ENCODE measurements at regions not wholly inside any gene's neighbourhood (a gene's known extent, or its start where the extent isn't known, plus 50 kb on each side); places are given as distances from the start of the nearest gene placed in this dataset.

GRCh38 chr1:11373029-11373894, 100.3 kb downstream of the UBIAD1 start:
- Histone ChIP-seq H3K36me3 (ENCODE audit: control insufficient read depth in 2 of 2, insufficient read depth in 2 of 2, low read length in 1 of 2) (no peaks in the 10 kb centered on the region), H3K9me3 (ENCODE audit: control insufficient read depth in 2 of 2, insufficient read depth in 1 of 2, low read depth in 1 of 2, low read length in 1 of 2) (no peaks in the 10 kb centered on the region), H3K4me3 (ENCODE audit: low read depth in 1 of 2, low read length in 2 of 2) (no peak overlapping the region), H3K4me1 (ENCODE audit: control insufficient read depth in 2 of 2, insufficient read depth in 2 of 2, low read length in 1 of 2) (no peaks in the 10 kb centered on the region), H3K27ac (ENCODE audit: low read depth in 2 of 2, low read length in 1 of 2) (no peak overlapping the region), H3K27me3 (ENCODE audit: control insufficient read depth in 1 of 2, insufficient read depth in 2 of 2, low read length in 2 of 2) (no peaks in the 10 kb centered on the region)
- WGBS, 2 donors, result 73 to 76% methylated on average over 10 of the region's 10 CpGs

GRCh38 chr1:11373895-11374747, 101.1 kb downstream of the UBIAD1 start:
- Histone ChIP-seq H3K27me3 (ENCODE audit: control insufficient read depth in 1 of 2, insufficient read depth in 2 of 2, low read length in 2 of 2) (no peaks in the 10 kb centered on the region), H3K4me1 (ENCODE audit: control insufficient read depth in 2 of 2, insufficient read depth in 2 of 2, low read length in 1 of 2) (no peaks in the 10 kb centered on the region), H3K4me3 (ENCODE audit: low read depth in 1 of 2, low read length in 2 of 2) (no peak overlapping the region), H3K9me3 (ENCODE audit: control insufficient read depth in 2 of 2, insufficient read depth in 1 of 2, low read depth in 1 of 2, low read length in 1 of 2) (no peaks in the 10 kb centered on the region), H3K36me3 (ENCODE audit: control insufficient read depth in 2 of 2, insufficient read depth in 2 of 2, low read length in 1 of 2) (no peaks in the 10 kb centered on the region), H3K27ac (ENCODE audit: low read depth in 2 of 2, low read length in 1 of 2) (no peak overlapping the region)
- 33 to 34% methylated on average over 5 of the region's 5 CpGs for WGBS, 2 donors

GRCh38 chr1:11374748-11375110, 101.7 kb downstream of the UBIAD1 start:
- no peaks in the 10 kb centered on the region for H3K4me1 ChIP-seq (ENCODE audit: control insufficient read depth in 2 of 2, insufficient read depth in 2 of 2, low read length in 1 of 2)
- H3K27ac ChIP-seq (ENCODE audit: low read depth in 2 of 2, low read length in 1 of 2), result no peak overlapping the region
- H3K27me3 ChIP-seq (ENCODE audit: control insufficient read depth in 1 of 2, insufficient read depth in 2 of 2, low read length in 2 of 2), result no peaks in the 10 kb centered on the region
- no peaks in the 10 kb centered on the region for H3K36me3 ChIP-seq (ENCODE audit: control insufficient read depth in 2 of 2, insufficient read depth in 2 of 2, low read length in 1 of 2)
- no peak overlapping the region for H3K4me3 ChIP-seq (ENCODE audit: low read depth in 1 of 2, low read length in 2 of 2)
- 70 to 79% methylated on average over 5 of the region's 5 CpGs for WGBS, 2 donors
- H3K9me3 ChIP-seq (ENCODE audit: control insufficient read depth in 2 of 2, insufficient read depth in 1 of 2, low read depth in 1 of 2, low read length in 1 of 2), result no peaks in the 10 kb centered on the region

GRCh38 chr1:11377001-11377583, 101.9 kb upstream of the DISP3 start:
- no peak overlapping the region for H3K27ac ChIP-seq (ENCODE audit: low read depth in 2 of 2, low read length in 1 of 2)
- H3K4me3 ChIP-seq (ENCODE audit: low read depth in 1 of 2, low read length in 2 of 2), result no peak overlapping the region
- no peaks in the 10 kb centered on the region for H3K36me3 ChIP-seq (ENCODE audit: control insufficient read depth in 2 of 2, insufficient read depth in 2 of 2, low read length in 1 of 2)
- no peaks in the 10 kb centered on the region for H3K27me3 ChIP-seq (ENCODE audit: control insufficient read depth in 1 of 2, insufficient read depth in 2 of 2, low read length in 2 of 2)
- peaks cover 2 to 3% of the 10 kb centered on the region in 2 donors for H3K9me3 ChIP-seq (ENCODE audit: control insufficient read depth in 2 of 2, insufficient read depth in 1 of 2, low read depth in 1 of 2, low read length in 1 of 2)
- H3K4me1 ChIP-seq (ENCODE audit: control insufficient read depth in 2 of 2, insufficient read depth in 2 of 2, low read length in 1 of 2), result no peaks in the 10 kb centered on the region
- WGBS, 2 donors, result 76 to 78% methylated on average over 9 of the region's 9 CpGs

- Histone ChIP-seq H3K4me1 (ENCODE audit: control insufficient read depth in 2 of 2, insufficient read depth in 2 of 2, low read length in 1 of 2) (no peaks in the 10 kb centered on the region), H3K36me3 (ENCODE audit: control insufficient read depth in 2 of 2, insufficient read depth in 2 of 2, low read length in 1 of 2) (no peaks in the 10 kb centered on the region), H3K27me3 (ENCODE audit: control insufficient read depth in 1 of 2, insufficient read depth in 2 of 2, low read length in 2 of 2) (no peaks in the 10 kb centered on the region), H3K4me3 (ENCODE audit: low read depth in 1 of 2, low read length in 2 of 2) (no peak overlapping the region), H3K27ac (ENCODE audit: low read depth in 2 of 2, low read length in 1 of 2) (no peak overlapping the region), H3K9me3 (ENCODE audit: control insufficient read depth in 2 of 2, insufficient read depth in 1 of 2, low read depth in 1 of 2, low read length in 1 of 2) (peaks cover 3 to 5% of the 10 kb centered on the region in 2 donors)
- 95% methylated on average over 4 of the region's 4 CpGs for WGBS, 2 donors
Measured at GRCh38 chr1:11377954-11378353, 101.0 kb upstream of the DISP3 start.

- Histone ChIP-seq H3K36me3 (ENCODE audit: control insufficient read depth in 2 of 2, insufficient read depth in 2 of 2, low read length in 1 of 2) (no peaks in the 10 kb centered on the region), H3K27me3 (ENCODE audit: control insufficient read depth in 1 of 2, insufficient read depth in 2 of 2, low read length in 2 of 2) (no peaks in the 10 kb centered on the region), H3K27ac (ENCODE audit: low read depth in 2 of 2, low read length in 1 of 2) (no peak overlapping the region), H3K4me3 (ENCODE audit: low read depth in 1 of 2, low read length in 2 of 2) (no peak overlapping the region), H3K4me1 (ENCODE audit: control insufficient read depth in 2 of 2, insufficient read depth in 2 of 2, low read length in 1 of 2) (peaks cover 0 to 3% of the 10 kb centered on the region in 2 donors), H3K9me3 (ENCODE audit: control insufficient read depth in 2 of 2, insufficient read depth in 1 of 2, low read depth in 1 of 2, low read length in 1 of 2) (peaks cover 3 to 5% of the 10 kb centered on the region in 2 donors)
- WGBS, 2 donors, result 39 to 45% methylated on average over 8 of the region's 8 CpGs
Measured at GRCh38 chr1:11379851-11380250, 99.1 kb upstream of the DISP3 start.

- H3K4me3 ChIP-seq (ENCODE audit: low read depth in 1 of 2, low read length in 2 of 2), result no peak overlapping the region
- WGBS, 2 donors, result 63 to 64% methylated on average over 5 of the region's 5 CpGs
- H3K9me3 ChIP-seq (ENCODE audit: control insufficient read depth in 2 of 2, insufficient read depth in 1 of 2, low read depth in 1 of 2, low read length in 1 of 2), result peaks cover 3 to 5% of the 10 kb centered on the region in 2 donors
- no peaks in the 10 kb centered on the region for H3K27me3 ChIP-seq (ENCODE audit: control insufficient read depth in 1 of 2, insufficient read depth in 2 of 2, low read length in 2 of 2)
- H3K27ac ChIP-seq (ENCODE audit: low read depth in 2 of 2, low read length in 1 of 2), result no peak overlapping the region
- no peaks in the 10 kb centered on the region for H3K36me3 ChIP-seq (ENCODE audit: control insufficient read depth in 2 of 2, insufficient read depth in 2 of 2, low read length in 1 of 2)
- peaks cover 0 to 3% of the 10 kb centered on the region in 2 donors for H3K4me1 ChIP-seq (ENCODE audit: control insufficient read depth in 2 of 2, insufficient read depth in 2 of 2, low read length in 1 of 2)
Measured at GRCh38 chr1:11380500-11380899, 98.5 kb upstream of the DISP3 start.

- no peaks in the 10 kb centered on the region for H3K27me3 ChIP-seq (ENCODE audit: control insufficient read depth in 1 of 2, insufficient read depth in 2 of 2, low read length in 2 of 2)
- H3K4me1 ChIP-seq (ENCODE audit: control insufficient read depth in 2 of 2, insufficient read depth in 2 of 2, low read length in 1 of 2), result peaks cover 0 to 3% of the 10 kb centered on the region in 2 donors
- WGBS, 2 donors, result 44 to 51% methylated on average over 10 of the region's 10 CpGs
- H3K4me3 ChIP-seq (ENCODE audit: low read depth in 1 of 2, low read length in 2 of 2), result no peak overlapping the region
- no peaks in the 10 kb centered on the region for H3K36me3 ChIP-seq (ENCODE audit: control insufficient read depth in 2 of 2, insufficient read depth in 2 of 2, low read length in 1 of 2)
- H3K9me3 ChIP-seq (ENCODE audit: control insufficient read depth in 2 of 2, insufficient read depth in 1 of 2, low read depth in 1 of 2, low read length in 1 of 2), result peaks cover 3 to 5% of the 10 kb centered on the region in 2 donors
- no peak overlapping the region for H3K27ac ChIP-seq (ENCODE audit: low read depth in 2 of 2, low read length in 1 of 2)
Measured at GRCh38 chr1:11383553-11384169, 95.3 kb upstream of the DISP3 start.

- H3K36me3 ChIP-seq (ENCODE audit: control insufficient read depth in 2 of 2, insufficient read depth in 2 of 2, low read length in 1 of 2), result no peaks in the 10 kb centered on the region
- H3K4me3 ChIP-seq (ENCODE audit: low read depth in 1 of 2, low read length in 2 of 2), result no peak overlapping the region
- peaks cover 3 to 5% of the 10 kb centered on the region in 2 donors for H3K9me3 ChIP-seq (ENCODE audit: control insufficient read depth in 2 of 2, insufficient read depth in 1 of 2, low read depth in 1 of 2, low read length in 1 of 2)
- peaks cover 0 to 3% of the 10 kb centered on the region in 2 donors for H3K4me1 ChIP-seq (ENCODE audit: control insufficient read depth in 2 of 2, insufficient read depth in 2 of 2, low read length in 1 of 2)
- 46 to 47% methylated on average over 6 of the region's 6 CpGs for WGBS, 2 donors
- no peak overlapping the region for H3K27ac ChIP-seq (ENCODE audit: low read depth in 2 of 2, low read length in 1 of 2)
- no peaks in the 10 kb centered on the region for H3K27me3 ChIP-seq (ENCODE audit: control insufficient read depth in 1 of 2, insufficient read depth in 2 of 2, low read length in 2 of 2)
Measured at GRCh38 chr1:11384170-11384554, 94.8 kb upstream of the DISP3 start.
